Calu3 (cell line): ENCODE measurements at regions not wholly inside any gene's neighbourhood (a gene's known extent, or its start where the extent isn't known, plus 50 kb on each side); places are given as distances from the start of the nearest gene placed in this dataset.

Experiments
- BruUV-seq: library from RNA; stranded (reverse); fragments of 400-500 nt; replicated peaks from 2 replicates; lab custom pipeline; 2021; lab: Mats Ljungman, UMichigan
- CTCF ChIA-PET: fragments of 300-600 bp; sonication (Branson Sonifier 250); formaldehyde crosslinking; loops from one replicate; lab custom pipeline; 2022; ENCODE audit warnings: antibody characterized with exemption; lab: Charles Lee
- DNase-seq: peaks from one replicate; pipeline ENCODE4 v3.0.0; 2022
- H3K27ac Mint-ChIP-seq: one replicate; pipeline ENCODE4 v1.8.0; 2022; ENCODE audit warnings: mixed read lengths; ENCODE audit not compliant: unreplicated experiment
- H3K27me3 Mint-ChIP-seq: one replicate; pipeline ENCODE4 v1.8.0; 2022; ENCODE audit warnings: mixed read lengths; ENCODE audit not compliant: unreplicated experiment
- H3K36me3 Mint-ChIP-seq: one replicate; pipeline ENCODE4 v1.8.0; 2022; ENCODE audit warnings: mild to moderate bottlenecking, moderate library complexity, mixed read lengths; ENCODE audit not compliant: insufficient read depth, unreplicated experiment
- H3K4me1 Mint-ChIP-seq: one replicate; pipeline ENCODE4 v1.8.0; 2022; ENCODE audit warnings: mild to moderate bottlenecking, low read depth, mixed read lengths; ENCODE audit not compliant: unreplicated experiment
- H3K4me3 Mint-ChIP-seq: one replicate; pipeline ENCODE4 v1.8.0; 2022; ENCODE audit warnings: mild to moderate bottlenecking, low read depth, moderate library complexity, mixed read lengths; ENCODE audit not compliant: unreplicated experiment
- H3K9me3 Mint-ChIP-seq: one replicate; pipeline ENCODE4 v1.8.0; 2022; ENCODE audit warnings: low read depth, mixed read lengths; ENCODE audit not compliant: unreplicated experiment
- CTCF ChIP-seq: fragments of 200-600 bp; IDR thresholded peaks from one replicate; pipeline ENCODE4 v1.8.0; 2022; ENCODE audit warnings: antibody characterized with exemption; ENCODE audit not compliant: unreplicated experiment
- intact Hi-C: fragments of 100-400 bp; cut with micrococcal nuclease; formaldehyde crosslinking; loops from one replicate; pipeline ENCODE4 v1.10.0; 2022; ENCODE audit not compliant: unreplicated experiment

GRCh38 chr17:77879226-77879895 is 79.1 kb upstream of the TNRC6C start:
- TF ChIP-seq CTCF: no peak
- intact Hi-C loops: no loop called here
- no TSS peak for BruUV-seq
- Mint-ChIP-seq H3K36me3 (no peaks in the 10 kb centered on the region), H3K4me3 (no peak overlapping the region), H3K4me1 (peaks cover 27% of the 10 kb centered on the region), H3K27me3 (peaks cover 85% of the 10 kb centered on the region), H3K9me3 (no peaks in the 10 kb centered on the region), H3K27ac (no peak overlapping the region)
- CTCF ChIA-PET: no interaction called here
- no peak for DNase-seq

GRCh38 chr17:77879896-77880280 is 78.6 kb upstream of the TNRC6C start:
- H3K27me3 Mint-ChIP-seq: peaks cover 85% of the 10 kb centered on the region
- peaks cover 27% of the 10 kb centered on the region for H3K4me1 Mint-ChIP-seq
- H3K36me3 Mint-ChIP-seq: no peaks in the 10 kb centered on the region
- H3K27ac Mint-ChIP-seq: no peak overlapping the region
- no peaks in the 10 kb centered on the region for H3K9me3 Mint-ChIP-seq
- BruUV-seq: no TSS peak
- no peak overlapping the region for H3K4me3 Mint-ChIP-seq
- no peak for TF ChIP-seq CTCF
- intact Hi-C loops: no loop called here
- CTCF ChIA-PET: no interaction called here
- no peak for DNase-seq

GRCh38 chr17:77880711-77881450 is 77.6 kb upstream of the TNRC6C start:
- Mint-ChIP-seq H3K27me3 (peaks cover 85% of the 10 kb centered on the region), H3K9me3 (no peaks in the 10 kb centered on the region), H3K4me1 (peaks cover 25% of the 10 kb centered on the region), H3K27ac (no peak overlapping the region), H3K36me3 (no peaks in the 10 kb centered on the region), H3K4me3 (no peak overlapping the region)
- no peak for TF ChIP-seq CTCF
- CTCF ChIA-PET: interaction anchor here (0.6 to 1.0 kb wide), 4 partner anchors 17 to 203 kb away, joined by 3 to 7 read pairs (median 4); no protein-coding TSS in a partner anchor
- intact Hi-C loops: no loop called here
- BruUV-seq: no TSS peak
- DNase-seq: no peak

GRCh38 chr17:77881545-77881944 is 77.0 kb upstream of the TNRC6C start:
- peak; percentile 11 for DNase-seq
- H3K4me3 Mint-ChIP-seq: no peak overlapping the region
- H3K9me3 Mint-ChIP-seq: no peaks in the 10 kb centered on the region
- H3K27me3 Mint-ChIP-seq: peaks cover 85% of the 10 kb centered on the region
- H3K27ac Mint-ChIP-seq: no peak overlapping the region
- intact Hi-C loops: no loop called here
- CTCF ChIA-PET: interaction anchor here (0.6 to 1.0 kb wide), 3 partner anchors 17 to 42 kb away, joined by 3 to 7 read pairs (median 5); no protein-coding TSS in a partner anchor
- peaks cover 3% of the 10 kb centered on the region for H3K36me3 Mint-ChIP-seq
- no TSS peak for BruUV-seq
- H3K4me1 Mint-ChIP-seq: peaks cover 27% of the 10 kb centered on the region
- no peak for TF ChIP-seq CTCF
